GM10248 (cell line): ENCODE measurements at regions not wholly inside any gene's neighbourhood (a gene's known extent, or its start where the extent isn't known, plus 50 kb on each side); places are given as distances from the start of the nearest gene placed in this dataset.

ENCODE experiments used
- CTCF ChIA-PET: fragments of 300-600 bp; sonication (Branson Sonifier 250); formaldehyde crosslinking; extraction: SDS; loops from one replicate; lab custom pipeline; 2021; ENCODE audit warnings: antibody characterized with exemption; lab: Yijun Ruan, JAX
- POLR2A ChIA-PET: fragments of 350-650 bp; sonication (Branson Sonifier 250); formaldehyde crosslinking; extraction: SDS; loops from one replicate; lab custom pipeline; 2020; ENCODE audit warnings: antibody characterized with exemption; lab: Yijun Ruan, JAX
- DNase-seq: peaks from one replicate; pipeline ENCODE4 v3.0.0; 2012; ENCODE audit errors: extremely low spot score
- TF ChIP-seq, protein P1 (sequence below): IDR thresholded peaks from 2 replicates; pipeline ENCODE4 v1.5.1; 2012; ENCODE audit warnings: mild to moderate bottlenecking, low read depth; ENCODE audit errors: extremely low read depth, missing control alignments, control extremely low read depth

DNA sequence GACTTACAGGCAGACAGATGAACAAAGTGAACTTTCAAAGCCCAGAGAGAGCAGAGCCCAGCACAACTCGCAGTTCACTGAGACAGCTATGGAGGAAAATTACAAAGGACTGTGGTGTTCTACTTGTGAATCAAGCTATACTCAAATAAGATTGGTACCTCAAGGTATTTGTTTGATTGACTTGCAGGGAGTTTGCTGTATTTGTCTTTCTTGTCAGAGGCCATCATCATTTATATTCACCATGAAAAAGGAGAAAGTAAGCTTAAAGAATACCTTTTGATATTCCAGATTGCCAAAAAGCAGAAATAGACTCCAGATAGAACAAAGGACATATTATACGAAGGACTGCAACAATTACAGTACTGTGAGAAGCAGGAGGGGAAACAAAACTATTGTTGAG is 1047.9 kb downstream of the RPA4 start:
- ChIA-PET POLR2A (no interaction called here), CTCF (no interaction called here)
- DNase-seq, result no peak
- TF ChIP-seq, protein P1, sequence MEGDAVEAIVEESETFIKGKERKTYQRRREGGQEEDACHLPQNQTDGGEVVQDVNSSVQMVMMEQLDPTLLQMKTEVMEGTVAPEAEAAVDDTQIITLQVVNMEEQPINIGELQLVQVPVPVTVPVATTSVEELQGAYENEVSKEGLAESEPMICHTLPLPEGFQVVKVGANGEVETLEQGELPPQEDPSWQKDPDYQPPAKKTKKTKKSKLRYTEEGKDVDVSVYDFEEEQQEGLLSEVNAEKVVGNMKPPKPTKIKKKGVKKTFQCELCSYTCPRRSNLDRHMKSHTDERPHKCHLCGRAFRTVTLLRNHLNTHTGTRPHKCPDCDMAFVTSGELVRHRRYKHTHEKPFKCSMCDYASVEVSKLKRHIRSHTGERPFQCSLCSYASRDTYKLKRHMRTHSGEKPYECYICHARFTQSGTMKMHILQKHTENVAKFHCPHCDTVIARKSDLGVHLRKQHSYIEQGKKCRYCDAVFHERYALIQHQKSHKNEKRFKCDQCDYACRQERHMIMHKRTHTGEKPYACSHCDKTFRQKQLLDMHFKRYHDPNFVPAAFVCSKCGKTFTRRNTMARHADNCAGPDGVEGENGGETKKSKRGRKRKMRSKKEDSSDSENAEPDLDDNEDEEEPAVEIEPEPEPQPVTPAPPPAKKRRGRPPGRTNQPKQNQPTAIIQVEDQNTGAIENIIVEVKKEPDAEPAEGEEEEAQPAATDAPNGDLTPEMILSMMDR, result no peak

DNA sequence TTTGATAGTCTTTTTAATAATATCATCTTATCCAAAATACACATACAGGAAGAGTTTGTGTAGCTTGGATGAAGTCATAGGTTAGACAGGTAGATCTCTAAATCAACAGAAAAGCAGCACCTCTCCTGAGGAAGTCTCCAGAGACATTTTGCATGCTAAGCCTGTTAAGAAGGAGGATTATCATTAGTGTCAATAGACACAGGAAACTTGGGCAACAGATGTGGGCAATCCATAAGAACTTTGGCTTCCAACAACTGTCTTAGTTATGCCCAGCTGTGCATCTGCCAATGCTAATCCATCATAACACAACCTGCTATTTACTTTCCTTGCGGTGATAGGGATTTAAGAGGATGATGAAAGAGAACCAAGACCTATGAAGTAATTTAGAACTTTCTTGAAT is 1052.6 kb downstream of the RPA4 start:
- CTCF ChIA-PET, result no interaction called here
- TF ChIP-seq, protein P1, result no peak
- DNase-seq, result no peak

DNA sequence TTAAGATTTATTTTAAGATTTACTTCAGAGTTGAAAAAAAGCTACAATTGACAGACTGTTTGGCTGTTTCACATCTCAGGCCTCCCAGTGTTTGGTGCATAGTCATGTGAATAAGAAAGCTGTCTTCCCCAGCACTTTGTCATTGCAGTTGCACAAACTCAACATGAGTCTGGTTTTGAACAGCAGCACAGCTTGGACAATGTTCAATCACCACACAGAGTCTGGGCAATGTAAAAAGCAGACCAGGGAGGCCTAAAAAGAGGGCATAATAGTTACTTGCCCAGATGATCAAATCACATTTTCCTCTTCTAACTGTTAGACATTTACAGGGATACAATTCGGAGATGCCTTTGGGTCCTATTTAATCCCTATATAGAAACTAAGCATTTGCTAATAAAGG is 1055.0 kb downstream of the RPA4 start:
- DNase-seq, result no peak
- ChIA-PET CTCF (no interaction called here), POLR2A (no interaction called here)
- TF ChIP-seq, protein P1, result no peak

More for the DNA sequence above, 1052.6 kb downstream of the RPA4 start:
- POLR2A ChIA-PET, result no interaction called here

DNA sequence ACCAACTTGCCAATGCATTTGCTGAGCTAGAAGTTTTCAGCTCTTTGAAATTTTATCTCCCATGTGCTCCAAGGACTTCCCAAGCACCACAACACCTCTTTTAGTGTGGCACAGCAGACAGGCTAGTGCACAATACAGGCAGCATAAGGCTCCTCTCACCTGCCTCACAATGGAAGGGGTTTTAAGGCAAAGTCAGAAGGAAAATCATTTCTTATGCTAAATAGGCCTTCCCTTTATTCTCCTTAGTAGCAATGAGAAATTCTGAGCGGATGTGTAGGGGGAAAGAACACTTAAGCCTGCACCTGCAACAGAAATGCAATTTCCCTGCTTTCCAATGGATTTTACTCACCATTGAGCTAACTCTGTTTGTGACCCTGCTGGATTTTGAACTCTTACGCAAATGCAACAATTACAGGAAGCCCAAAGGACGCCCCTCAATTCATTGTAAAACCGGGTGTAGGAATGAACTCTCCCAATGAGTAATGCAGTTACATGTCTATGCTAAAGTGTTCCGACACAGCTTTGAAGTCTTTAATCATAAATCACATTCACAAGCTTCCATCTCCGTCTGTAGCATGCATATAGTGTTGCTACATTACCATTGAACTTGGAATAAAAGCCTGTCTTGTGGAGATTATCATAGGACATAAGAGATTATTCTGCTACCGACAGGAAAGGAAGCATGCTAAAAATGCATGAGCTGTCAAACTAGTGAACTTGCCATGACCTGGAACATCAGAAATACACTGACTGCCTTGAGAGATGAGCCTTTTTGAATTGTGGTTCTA is 1084.9 kb downstream of the RPA4 start:
- TF ChIP-seq, protein P1, result no peak
- CTCF ChIA-PET, result no interaction called here
- no peak for DNase-seq
- POLR2A ChIA-PET, result no interaction called here

DNA sequence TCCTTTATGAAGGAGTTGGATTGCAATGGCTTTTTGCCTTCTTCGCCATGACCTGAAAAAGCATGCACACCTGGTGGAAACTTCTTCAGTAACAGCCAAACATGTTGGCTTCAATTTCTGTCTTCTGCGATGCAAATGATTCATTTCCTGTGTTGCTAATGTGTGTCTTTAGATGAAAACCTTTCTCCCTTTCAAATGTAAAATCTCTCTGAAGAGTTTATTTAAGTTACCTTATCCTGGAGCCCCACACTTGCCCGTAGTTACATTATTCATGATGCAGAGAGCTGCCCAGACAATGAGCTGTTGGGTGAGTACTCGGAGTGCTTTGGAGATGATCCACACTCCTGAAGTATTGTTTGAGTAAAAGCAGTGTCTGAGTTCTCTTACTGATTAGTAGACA is 1100.9 kb downstream of the RPA4 start:
- DNase-seq, result no peak
- POLR2A ChIA-PET, result no interaction called here
- TF ChIP-seq, protein P1, result no peak
- CTCF ChIA-PET, result no interaction called here

DNA sequence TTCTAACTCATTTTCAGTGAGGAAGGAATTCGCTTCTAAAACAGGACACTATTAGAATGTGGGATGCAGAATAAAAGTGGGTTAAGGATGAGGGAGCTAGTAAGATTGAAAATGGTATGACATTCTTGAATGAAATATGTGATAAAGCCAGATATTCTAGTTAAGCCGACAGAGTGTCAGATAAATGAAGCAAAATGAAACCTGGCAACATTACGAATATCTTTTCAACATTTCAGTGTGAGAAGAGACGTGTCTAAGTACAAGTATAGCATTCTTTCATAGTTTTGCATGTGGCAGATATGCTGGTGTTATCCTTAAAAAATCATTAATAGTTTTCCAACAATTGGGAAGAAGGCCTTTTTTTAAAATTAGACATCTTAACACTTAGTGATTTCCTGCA is 1101.4 kb downstream of the RPA4 start:
- no peak for DNase-seq
- TF ChIP-seq, protein P1, result no peak
- POLR2A ChIA-PET, result no interaction called here
- CTCF ChIA-PET, result no interaction called here
